ENCODE measurements at regions not wholly inside any gene's neighbourhood (a gene's known extent, or its start where the extent isn't known, plus 50 kb on each side); places are given as distances from the start of the nearest gene placed in this dataset.

GRCh38 chr3:127099982-127100381 lies 92.9 kb upstream of the PRR23E start:
- H3K4me3 ChIP-seq = no peak overlapping the region
- H3K27me3 ChIP-seq = no peaks in the 10 kb centered on the region
- H3K27ac ChIP-seq = no peak overlapping the region
- no peak for DNase-seq
- no peaks in the 10 kb centered on the region for H3K4me1 ChIP-seq
- 0 out of 2 replicates have a peak, but pooled peaks cover 3% of the 10 kb centered on the region for H3K9me3 ChIP-seq (replicated peaks)
- no peaks in the 10 kb centered on the region for H3K36me3 ChIP-seq

GRCh38 chr3:127100459-127101410 lies 92.2 kb upstream of the PRR23E start:
- Histone ChIP-seq H3K36me3 (no peaks in the 10 kb centered on the region), H3K4me3 (no peak overlapping the region), H3K27ac (no peak overlapping the region), H3K4me1 (no peaks in the 10 kb centered on the region), H3K9me3 (replicated peaks) (no peaks in the 10 kb centered on the region), H3K27me3 (no peaks in the 10 kb centered on the region)
- no peak for DNase-seq

GRCh38 chr3:127101411-127102187 lies 91.3 kb upstream of the PRR23E start:
- H3K36me3 ChIP-seq = no peaks in the 10 kb centered on the region
- H3K4me1 ChIP-seq = no peaks in the 10 kb centered on the region
- H3K27me3 ChIP-seq = no peaks in the 10 kb centered on the region
- H3K9me3 ChIP-seq (replicated peaks) = no peaks in the 10 kb centered on the region
- DNase-seq = no peak
- H3K27ac ChIP-seq = no peak overlapping the region
- no peak overlapping the region for H3K4me3 ChIP-seq

GRCh38 chr3:127102188-127102520 lies 90.8 kb upstream of the PRR23E start:
- H3K27me3 ChIP-seq = no peaks in the 10 kb centered on the region
- H3K27ac ChIP-seq = no peak overlapping the region
- H3K9me3 ChIP-seq (replicated peaks) = no peaks in the 10 kb centered on the region
- H3K36me3 ChIP-seq = no peaks in the 10 kb centered on the region
- no peak overlapping the region for H3K4me3 ChIP-seq
- no peak for DNase-seq
- H3K4me1 ChIP-seq = no peaks in the 10 kb centered on the region

GRCh38 chr3:127102587-127102986 lies 90.3 kb upstream of the PRR23E start:
- Histone ChIP-seq H3K4me3 (no peak overlapping the region), H3K4me1 (no peaks in the 10 kb centered on the region), H3K36me3 (no peaks in the 10 kb centered on the region), H3K27ac (no peak overlapping the region), H3K27me3 (no peaks in the 10 kb centered on the region), H3K9me3 (replicated peaks) (no peaks in the 10 kb centered on the region)
- DNase-seq = no peak

GRCh38 chr3:127103080-127103479 lies 89.9 kb upstream of the PRR23E start:
- no peak for DNase-seq
- H3K36me3 ChIP-seq = no peaks in the 10 kb centered on the region
- no peaks in the 10 kb centered on the region for H3K27me3 ChIP-seq
- H3K4me3 ChIP-seq = no peak overlapping the region
- no peaks in the 10 kb centered on the region for H3K9me3 ChIP-seq (replicated peaks)
- no peak overlapping the region for H3K27ac ChIP-seq
- H3K4me1 ChIP-seq = no peaks in the 10 kb centered on the region

- Histone ChIP-seq H3K4me3 (no peak overlapping the region), H3K27me3 (no peaks in the 10 kb centered on the region), H3K27ac (no peak overlapping the region), H3K4me1 (no peaks in the 10 kb centered on the region), H3K36me3 (no peaks in the 10 kb centered on the region), H3K9me3 (replicated peaks) (no peaks in the 10 kb centered on the region)
- no peak for DNase-seq
Measured at GRCh38 chr3:127104586-127104985, 88.3 kb upstream of the PRR23E start.

- no peaks in the 10 kb centered on the region for H3K36me3 ChIP-seq
- no peak overlapping the region for H3K27ac ChIP-seq
- H3K9me3 ChIP-seq (replicated peaks) = no peaks in the 10 kb centered on the region
- no peak for DNase-seq
- no peaks in the 10 kb centered on the region for H3K27me3 ChIP-seq
- no peak overlapping the region for H3K4me3 ChIP-seq
- H3K4me1 ChIP-seq = no peaks in the 10 kb centered on the region
Measured at GRCh38 chr3:127105587-127105986, 87.3 kb upstream of the PRR23E start.

GRCh38 chr3:127106053-127106452 lies 86.9 kb upstream of the PRR23E start:
- no peaks in the 10 kb centered on the region for H3K4me1 ChIP-seq
- H3K27me3 ChIP-seq = no peaks in the 10 kb centered on the region
- DNase-seq = no peak
- no peak overlapping the region for H3K4me3 ChIP-seq
- no peak overlapping the region for H3K27ac ChIP-seq
- no peaks in the 10 kb centered on the region for H3K9me3 ChIP-seq (replicated peaks)
- H3K36me3 ChIP-seq = no peaks in the 10 kb centered on the region

- Histone ChIP-seq H3K27ac (no peak overlapping the region), H3K27me3 (no peaks in the 10 kb centered on the region), H3K4me3 (no peak overlapping the region), H3K4me1 (no peaks in the 10 kb centered on the region), H3K9me3 (replicated peaks) (no peaks in the 10 kb centered on the region), H3K36me3 (no peaks in the 10 kb centered on the region)
- DNase-seq = no peak
Measured at GRCh38 chr3:127106456-127106855, 86.5 kb upstream of the PRR23E start.

GRCh38 chr3:127107002-127107401 lies 85.9 kb upstream of the PRR23E start:
- Histone ChIP-seq H3K9me3 (replicated peaks) (no peaks in the 10 kb centered on the region), H3K36me3 (no peaks in the 10 kb centered on the region), H3K27me3 (no peaks in the 10 kb centered on the region), H3K27ac (no peak overlapping the region), H3K4me3 (no peak overlapping the region), H3K4me1 (no peaks in the 10 kb centered on the region)
- no peak for DNase-seq

- Histone ChIP-seq H3K27me3 (no peaks in the 10 kb centered on the region), H3K4me1 (no peaks in the 10 kb centered on the region), H3K27ac (no peak overlapping the region), H3K36me3 (no peaks in the 10 kb centered on the region), H3K4me3 (no peak overlapping the region), H3K9me3 (replicated peaks) (no peaks in the 10 kb centered on the region)
- DNase-seq = no peak
Measured at GRCh38 chr3:127107491-127108375, 85.2 kb upstream of the PRR23E start.

GRCh38 chr3:127108796-127109195 lies 84.1 kb upstream of the PRR23E start:
- H3K27ac ChIP-seq = no peak overlapping the region
- DNase-seq = no peak

GRCh38 chr3:127110982-127111693 lies 81.8 kb upstream of the PRR23E start:
- Histone ChIP-seq H3K27me3 (no peaks in the 10 kb centered on the region), H3K4me3 (no peak overlapping the region), H3K9me3 (replicated peaks) (no peaks in the 10 kb centered on the region), H3K36me3 (no peaks in the 10 kb centered on the region), H3K4me1 (no peaks in the 10 kb centered on the region), H3K27ac (no peak overlapping the region)
- no peak for DNase-seq

More at GRCh38 chr3:127108796-127109195, 84.1 kb upstream of the PRR23E start:
- Histone ChIP-seq H3K4me1 (no peaks in the 10 kb centered on the region), H3K4me3 (no peak overlapping the region), H3K9me3 (replicated peaks) (no peaks in the 10 kb centered on the region), H3K36me3 (no peaks in the 10 kb centered on the region), H3K27me3 (no peaks in the 10 kb centered on the region)

Data from SJCRH30 (cell line).